ENCODE measurements at regions not wholly inside any gene's neighbourhood (a gene's known extent, or its start where the extent isn't known, plus 50 kb on each side); places are given as distances from the start of the nearest gene placed in this dataset.

GRCh38 chr2:216765761-216766262, 70.5 kb upstream of the IGFBP5 start:
- TF ChIP-seq CTCF (IDR thresholded peaks at IDR 0.05) (no peak), POLR2A (IDR thresholded peaks at IDR 0.05) (no peak), POLR2AphosphoS5 (IDR thresholded peaks at IDR 0.05) (no peak)
